Spleen (tissue), 11 donors: ENCODE measurements at regions not wholly inside any gene's neighbourhood (a gene's known extent, or its start where the extent isn't known, plus 50 kb on each side); places are given as distances from the start of the nearest gene placed in this dataset.

Source experiments
- DNase-seq: peaks from one replicate; pipeline ENCODE4 v3.0.0-alpha.2; 2020
- H3K27ac ChIP-seq, 8 donors: fragments of 200-600 bp; sonication (generic) in 7 of 8; 1 replicate in 4 of 8; 2 replicates in 4 of 8; pipeline versions ENCODE4 v1.5.0 to v1.8.0; 2016 to 2021; ENCODE audit warnings: inconsistent platforms in 4 of 8, mild to moderate bottlenecking in 4 of 8, moderate library complexity in 1 of 8
- H3K27me3 ChIP-seq, 7 donors: fragments of 200-600 bp; sonication (generic) in 6 of 7; replicated peaks in 1 of 7; 1 replicate in 4 of 7; 2 replicates in 3 of 7; pipeline versions ENCODE4 v1.5.0 to v1.8.0; 2016 to 2021; ENCODE audit warnings: inconsistent platforms in 3 of 7, mild to moderate bottlenecking in 1 of 7
- H3K36me3 ChIP-seq, 6 donors: fragments of 200-600 bp; sonication (generic) in 5 of 6; 1 replicate in 4 of 6; 2 replicates in 2 of 6; pipeline versions ENCODE4 v1.5.0 to v1.8.0; 2016 to 2021; ENCODE audit warnings: inconsistent platforms in 2 of 6
- H3K4me1 ChIP-seq, 6 donors: fragments of 200-600 bp; sonication (generic) in 5 of 6; 1 replicate in 3 of 6; 2 replicates in 3 of 6; pipeline versions ENCODE4 v1.5.0 to v1.8.0; 2016 to 2021; ENCODE audit warnings: inconsistent platforms in 3 of 6
- H3K4me3 ChIP-seq, 8 donors: fragments of 200-600 bp; sonication (generic) in 7 of 8; 1 replicate in 4 of 8; 2 replicates in 4 of 8; pipeline versions ENCODE4 v1.5.0 to v1.8.0; 2016 to 2021; ENCODE audit warnings: inconsistent platforms in 4 of 8, mild to moderate bottlenecking in 4 of 8, moderate library complexity in 2 of 8
- H3K9me3 ChIP-seq, 8 donors: fragments of 200-600 bp; sonication (generic) in 7 of 8; 1 replicate in 4 of 8; 2 replicates in 4 of 8; pipeline versions ENCODE4 v1.5.0 to v1.8.0; 2016 to 2021; ENCODE audit warnings: inconsistent platforms in 4 of 8
- CTCF ChIP-seq, 11 experiments: fragments of 200-600 bp in 7 of 11; fragments of 450-650 bp in 4 of 11; sonication (generic) in 4 of 11; IDR thresholded peaks in 8 of 11; conservative IDR thresholded peaks in 3 of 11; 1 replicate in 7 of 11; 2 replicates in 4 of 11; pipeline versions ENCODE4 v1.4.0 to v1.8.0; 2016 to 2021; ENCODE audit warnings: antibody characterized with exemption in 11 of 11, inconsistent platforms in 4 of 11, mild to moderate bottlenecking in 1 of 11
- POLR2A ChIP-seq, 3 donors: fragments of 450-650 bp; IDR thresholded peaks; one replicate each; pipeline ENCODE4 v1.5.1; 2017; ENCODE audit warnings: antibody characterized with exemption in 3 of 3, mild to moderate bottlenecking in 1 of 3
- POLR2AphosphoS5 ChIP-seq, 3 donors: sonication (generic); formaldehyde crosslinking; IDR thresholded peaks; one replicate each; pipeline ENCODE4 v1.5.1; 2017; ENCODE audit warnings: antibody characterized with exemption in 3 of 3
- WGBS, 5 donors: extraction: QIAGEN DNeasy Blood & Tissue Kit in 3 of 5; methylation state at CpG; one replicate each; pipeline versions ENCODE4 v1.1.5 to v1.1.7; 2013 to 2018; 5-methylcytosine and 5-hydroxymethylcytosine counted together
- intact Hi-C: fragments of 100-400 bp; cut with DNase I; formaldehyde crosslinking; loops from one replicate; pipeline ENCODE4 v1.15.0; 2023; ENCODE audit warnings: low total_unique reads
- donor health status: healthy with polysubstance abuse.
- donor health status: DM: no; HTN: no; CAD: no; lungs with moderate emphysema.
- donor health status: DM: no; HTN: no; CAD: no.
- donor health status: Bipolar disorder and iron deficiency.
- donor health status: healthy.
- donor health status: DM: no; HTN: no; CAD: no.
- donor health status: DM: yes; HTN: yes; CAD: no.

DNA sequence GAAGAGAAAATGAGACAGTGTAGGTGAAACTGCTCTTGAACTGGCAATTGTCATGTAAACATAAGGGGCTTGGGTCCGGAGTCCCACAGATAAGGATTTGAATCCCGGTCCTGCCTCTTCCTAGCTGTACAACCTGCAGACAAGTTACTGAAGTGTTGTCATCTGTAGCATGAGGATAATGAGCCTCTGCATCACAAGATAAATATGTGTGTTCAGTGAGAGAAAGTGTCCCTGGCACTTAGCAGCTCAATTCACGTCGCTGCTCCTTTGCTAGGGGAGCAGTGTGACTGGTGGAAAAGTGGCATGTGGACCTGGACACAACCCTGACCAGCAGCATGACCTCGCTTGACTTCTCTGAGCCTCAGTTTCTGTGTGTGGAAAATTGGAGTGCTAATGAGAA is 73.7 kb upstream of the NECTIN1 start:
- Histone ChIP-seq H3K27ac (no peak overlapping the region), H3K4me1 (no peaks in the 10 kb centered on the region), H3K36me3 (no peaks in the 10 kb centered on the region), H3K4me3 (no peak overlapping the region), H3K27me3 (peaks cover 0 to 32% (median 0%) of the 10 kb centered on the region in 7 donors), H3K9me3 (no peaks in the 10 kb centered on the region)
- WGBS, 5 donors, result 78 to 85% (median 80%) methylated on average over 5 of the region's 5 CpGs
- intact Hi-C loops, result no loop called here
- no peak for DNase-seq
- TF ChIP-seq CTCF (IDR thresholded peaks at IDR 0.05 in 8 of 11, conservative IDR thresholded peaks at IDR 0.05 in 3 of 11), result no peak
- no peak for TF ChIP-seq POLR2AphosphoS5 (IDR thresholded peaks at IDR 0.05)
- no peak for TF ChIP-seq POLR2A (IDR thresholded peaks at IDR 0.05)

DNA sequence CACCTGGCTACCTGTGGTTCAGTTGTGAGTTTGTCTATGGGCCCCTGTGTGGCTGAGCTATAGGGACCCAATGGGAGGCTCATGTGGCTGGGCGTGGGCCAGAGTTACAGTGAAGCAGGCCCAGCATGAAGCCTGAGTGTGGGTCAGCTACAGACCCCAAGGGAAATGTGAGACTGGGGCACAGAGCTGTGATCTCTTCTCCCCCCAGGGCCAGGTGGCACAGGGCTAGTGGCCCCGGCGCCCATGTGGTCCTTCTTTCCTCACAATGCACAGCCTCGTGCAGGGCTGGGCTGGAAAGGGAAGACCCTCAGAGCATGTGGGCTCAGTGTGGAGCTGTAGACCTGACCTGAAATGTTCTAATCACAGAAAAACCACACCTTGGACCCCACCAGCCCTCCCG is 71.6 kb upstream of the NECTIN1 start:
- intact Hi-C loops, result no loop called here
- Histone ChIP-seq H3K4me1 (no peaks in the 10 kb centered on the region), H3K27ac (no peak overlapping the region), H3K4me3 (no peak overlapping the region), H3K27me3 (peaks cover 0 to 52% (median 0%) of the 10 kb centered on the region in 7 donors), H3K9me3 (no peaks in the 10 kb centered on the region), H3K36me3 (no peaks in the 10 kb centered on the region)
- TF ChIP-seq POLR2A (IDR thresholded peaks at IDR 0.05) (no peak), POLR2AphosphoS5 (IDR thresholded peaks at IDR 0.05) (no peak), CTCF (IDR thresholded peaks at IDR 0.05 in 8 of 11, conservative IDR thresholded peaks at IDR 0.05 in 3 of 11) (no peak)
- WGBS, 5 donors, result 89 to 96% (median 94%) methylated on average over 4 to 5 of the region's 5 CpGs
- peak; percentile 61 for DNase-seq

- intact Hi-C loops, result no loop called here
- 86 to 90% (median 89%) methylated on average over 2 of the region's 2 CpGs for WGBS, 5 donors
- Histone ChIP-seq H3K4me1 (no peaks in the 10 kb centered on the region), H3K4me3 (no peak overlapping the region), H3K27ac (no peak overlapping the region), H3K36me3 (no peaks in the 10 kb centered on the region), H3K27me3 (peaks cover 0 to 57% (median 0%) of the 10 kb centered on the region in 7 donors), H3K9me3 (no peaks in the 10 kb centered on the region)
- DNase-seq, result no peak
- TF ChIP-seq POLR2AphosphoS5 (IDR thresholded peaks at IDR 0.05) (no peak), CTCF (IDR thresholded peaks at IDR 0.05 in 8 of 11, conservative IDR thresholded peaks at IDR 0.05 in 3 of 11) (no peak)
Measured at GRCh38 chr11:119800171-119800570, 71.2 kb upstream of the NECTIN1 start.

GRCh38 chr11:119798656-119799055 is 69.7 kb upstream of the NECTIN1 start:
- TF ChIP-seq POLR2AphosphoS5 (IDR thresholded peaks at IDR 0.05) (no peak), CTCF (IDR thresholded peaks at IDR 0.05 in 8 of 11, conservative IDR thresholded peaks at IDR 0.05 in 3 of 11) (no peak), POLR2A (IDR thresholded peaks at IDR 0.05) (no peak)
- Histone ChIP-seq H3K4me3 (no peak overlapping the region), H3K9me3 (no peaks in the 10 kb centered on the region), H3K27ac (no peak overlapping the region), H3K36me3 (no peaks in the 10 kb centered on the region), H3K27me3 (peaks cover 0 to 69% (median 0%) of the 10 kb centered on the region in 7 donors), H3K4me1 (no peaks in the 10 kb centered on the region)
- intact Hi-C loops, result no loop called here
- WGBS, 5 donors, result 64 to 85% (median 65%) methylated on average over 3 of the region's 3 CpGs
- DNase-seq, result peak; percentile 39
